K562 (cell line): ENCODE measurements at regions not wholly inside any gene's neighbourhood (a gene's known extent, or its start where the extent isn't known, plus 50 kb on each side); places are given as distances from the start of the nearest gene placed in this dataset.

Experiments
- ATAC-seq: fragments of 200-7000 bp; cut with Tn5 transposase; 3 replicates; pipeline ENCODE4 v1.9.1; 2020; ENCODE audit warnings: moderate library complexity
- BruUV-seq: library from RNA; stranded (reverse); fragments of 400-500 nt; replicated peaks from 2 replicates; lab custom pipeline; 2021; lab: Mats Ljungman, UMichigan
- CTCF ChIA-PET: fragments of 300-600 bp; formaldehyde crosslinking; extraction: SDS; loops from one replicate; lab custom pipeline; 2021; ENCODE audit warnings: low intra/inter-chr PET ratio; lab: Yijun Ruan, JAX
- POLR2A ChIA-PET: fragments of 300-600, 350-650 bp; sonication (Branson Sonifier 250); formaldehyde crosslinking; extraction: SDS; loops from one replicate; lab custom pipeline; 2021; ENCODE audit warnings: antibody characterized with exemption, inconsistent platforms; lab: Yijun Ruan, JAX
- DNase-seq, 4 experiments: peaks; one replicate each; pipeline versions ENCODE4 v3.0.0 to v3.0.0-alpha.2; 2011 to 2018; ENCODE audit warnings: low spot score in 3 of 4, mixed read lengths in 3 of 4; ENCODE audit errors: extremely low read depth in 1 of 4
- FAIRE-seq: peaks from 2 replicates; lab custom pipeline; 2011; peaks lifted over from hg19 to GRCh38; lab: Jason Lieb, UNC
- H2AFZ ChIP-seq: 2 replicates; pipeline ENCODE4 v1.6.0; 2011; ENCODE audit warnings: low read depth, low read length, control low read depth, inconsistent platforms
- H3K27ac ChIP-seq: fragments of 200-600 bp; 3 replicates; pipeline ENCODE4 v1.8.0; 2011; ENCODE audit warnings: low read depth, mild to moderate bottlenecking, control low read depth, inconsistent platforms, low read length, moderate library complexity, mixed read lengths; ENCODE audit errors: extremely low read depth
- H3K27me3 ChIP-seq, 2 experiments: fragments of 300-600 bp in 1 of 2; 2 replicates in 1 of 2; 3 replicates in 1 of 2; pipeline versions ENCODE4 v1.6.0 to v1.8.0; 2011; ENCODE audit warnings: inconsistent platforms in 2 of 2, low read length in 2 of 2, mild to moderate bottlenecking in 1 of 2, mixed read lengths in 1 of 2, moderate library complexity in 1 of 2; ENCODE audit not compliant: control insufficient read depth in 2 of 2, insufficient read depth in 2 of 2
- H3K36me3 ChIP-seq: fragments of 300-600 bp; 3 replicates; pipeline ENCODE4 v1.8.0; 2011; ENCODE audit warnings: mild to moderate bottlenecking, low read length, inconsistent platforms; ENCODE audit not compliant: control insufficient read depth, insufficient read depth
- H3K4me1 ChIP-seq, 2 experiments: fragments of 200-600 bp in 1 of 2; replicated peaks in 1 of 2; 2 replicates in 1 of 2; 3 replicates in 1 of 2; pipeline versions ENCODE4 v1.5.1 to v1.8.0; 2011; ENCODE audit warnings: inconsistent platforms in 2 of 2, low read length in 2 of 2, mild to moderate bottlenecking in 1 of 2, mixed read lengths in 1 of 2, moderate library complexity in 1 of 2; ENCODE audit not compliant: control insufficient read depth in 2 of 2, insufficient read depth in 2 of 2
- H3K4me2 ChIP-seq: 2 replicates; pipeline ENCODE4 v1.6.1; 2011; ENCODE audit warnings: low read length, control low read depth, inconsistent platforms, mixed read lengths; ENCODE audit not compliant: insufficient read depth
- H3K4me3 ChIP-seq: fragments of 200-600 bp; sonication (generic), shearing (Covaris generic); 2 replicates; pipeline ENCODE4 v1.5.1; 2016; ENCODE audit warnings: control low read depth, inconsistent platforms
- H3K79me2 ChIP-seq: fragments of 200-600 bp; 3 replicates; pipeline ENCODE4 v1.8.0; 2011; ENCODE audit warnings: low read length, inconsistent platforms; ENCODE audit not compliant: control insufficient read depth, insufficient read depth
- H3K9ac ChIP-seq, 2 experiments: 2 replicates each; pipeline versions ENCODE4 v1.6.0 to v1.6.1; 2011; ENCODE audit warnings: low read depth in 2 of 2, low read length in 2 of 2, control low read depth in 1 of 2, inconsistent platforms in 1 of 2, mild to moderate bottlenecking in 1 of 2, mixed read lengths in 1 of 2; ENCODE audit not compliant: insufficient read depth in 1 of 2
- H3K9me1 ChIP-seq: one replicate; pipeline ENCODE4 v1.6.0; 2011; ENCODE audit warnings: inconsistent platforms, mild to moderate bottlenecking, low read length, moderate library complexity; ENCODE audit not compliant: control insufficient read depth, insufficient read depth
- H3K9me3 ChIP-seq: replicated peaks from 2 replicates; pipeline ENCODE4 v1.5.1; 2011; ENCODE audit warnings: low read depth, low read length, inconsistent platforms; ENCODE audit not compliant: control insufficient read depth, insufficient read depth
- H4K20me1 ChIP-seq: replicated peaks from 2 replicates; pipeline ENCODE4 v1.6.1; 2011; ENCODE audit warnings: low read length, inconsistent platforms, mixed read lengths; ENCODE audit not compliant: control insufficient read depth, insufficient read depth
- CBX3 ChIP-seq, 2 experiments: IDR thresholded peaks; 1 replicate in 1 of 2; 2 replicates in 1 of 2; pipeline ENCODE4 v1.6.1; 2012; ENCODE audit warnings: inconsistent platforms in 2 of 2, low read length in 2 of 2, borderline replicate concordance in 1 of 2, control low read depth in 1 of 2
- CEBPG ChIP-seq, 3 experiments: fragments of 200-800 bp in 1 of 3; sonication (Bioruptor generic) in 1 of 3; sonication (generic) in 1 of 3; formaldehyde crosslinking in 1 of 3; IDR thresholded peaks in 2 of 3; conservative IDR thresholded peaks in 1 of 3; 2 replicates each; pipeline versions ENCODE4 v1.6.1 to v1.8.0; 2016 to 2022; ENCODE audit warnings: missing compliant biosample characterization in 2 of 3, missing genetic modification characterization in 2 of 3, mild to moderate bottlenecking in 1 of 3, missing genetic modification reagents in 1 of 3
- CREB3L1 ChIP-seq: fragments of 450-650 bp; IDR thresholded peaks from 2 replicates; pipeline ENCODE4 v1.6.1; 2014; ENCODE audit warnings: low read depth, mild to moderate bottlenecking, moderate library complexity, borderline replicate concordance
- WGBS: fragments of 100-300 bp; shearing (Covaris generic); methylation state at CpG from one replicate; pipeline ENCODE4 v1.1.6; 2016; ENCODE audit warnings: low coverage, mixed read lengths; ENCODE audit not compliant: insufficient coverage; ENCODE audit errors: missing lambda C conversion rate; 5-methylcytosine and 5-hydroxymethylcytosine counted together
- in situ Hi-C: fragments of 300-500 bp; cut with MboI; formaldehyde crosslinking; loops from 4 replicates; pipeline ENCODE4 v1.15.0; 2018; ENCODE audit warnings: inconsistent platforms, mixed read lengths
- intact Hi-C: fragments of 100-400 bp; cut with micrococcal nuclease; formaldehyde crosslinking; loops from 2 replicates; pipeline ENCODE4 v1.14.2; 2022

- no peaks in the 10 kb centered on the region for H3K36me3 ChIP-seq
- intact Hi-C loops, result no loop called here
- no peaks in the 10 kb centered on the region for H3K79me2 ChIP-seq
- ATAC-seq (no peak), FAIRE-seq (no peak), DNase-seq (no peak)
- BruUV-seq, result no TSS peak
- ChIA-PET CTCF (no interaction called here), POLR2A (no interaction called here)
- no peaks in the 10 kb centered on the region for H3K27me3 ChIP-seq
- in situ Hi-C loops, result no loop called here
- no peak overlapping the region for H3K27ac ChIP-seq
- H3K4me2 ChIP-seq, result no peak overlapping the region
- H2AFZ ChIP-seq, result no peak overlapping the region
- WGBS, result 6% methylated on average over 2 of the region's 2 CpGs
- H3K9me1 ChIP-seq, result no peaks in the 10 kb centered on the region
- no peak overlapping the region for H3K9ac ChIP-seq
- H4K20me1 ChIP-seq, result no peaks in the 10 kb centered on the region
- no peaks in the 10 kb centered on the region for H3K4me1 ChIP-seq
- H3K9me3 ChIP-seq, result peaks cover 3% of the 10 kb centered on the region; the same call in 1 of the 2 replicates
- H3K4me3 ChIP-seq, result no peak overlapping the region
- TF ChIP-seq CREB3L1 (no peak), CBX3 (IDR thresholded peaks at IDR 0.05; ENCODE audit: borderline replicate concordance in 1 of 2, low read length in 2 of 2) (no peak), CEBPG (CRISPR knock-in tag; IDR thresholded peaks at IDR 0.05) (no peak), CEBPG (tag; conservative IDR thresholded peaks at IDR 0.05 in 1 of 2, IDR thresholded peaks at IDR 0.05 in 1 of 2) (peak in 1 of 2 experiments; percentile 39; a peak in 1 of 4 replicates)
Measured at GRCh38 chr7:80040335-80040734, 94.3 kb upstream of the GNAI1 start.
